Activated T-cell treated with anti-CD3 and anti-CD28 coated beads, Interleukin-2, amount 50 U/mL, for 72 hours (primary cell): ENCODE measurements at regions not wholly inside any gene's neighbourhood (a gene's known extent, or its start where the extent isn't known, plus 50 kb on each side); places are given as distances from the start of the nearest gene placed in this dataset.

Source experiments
- ATAC-seq, 2 donors: fragments of 150-1000 bp; cut with Tn5 transposase; replicated peaks in 1 of 2; 2 replicates each; pipeline ENCODE4 v1.10.0; 2021; ENCODE audit warnings: moderate library complexity in 2 of 2, mild to moderate bottlenecking in 1 of 2
- DNase-seq, 2 donors: peaks; one replicate each; pipeline ENCODE4 v3.0.0; 2021 to 2022; ENCODE audit warnings: mixed read lengths in 1 of 2
- H3K27ac Mint-ChIP-seq: one replicate; pipeline ENCODE4 v1.8.0; 2022; ENCODE audit warnings: mild to moderate bottlenecking, moderate library complexity, mixed read lengths
- H3K27me3 Mint-ChIP-seq: one replicate; pipeline ENCODE4 v1.8.0; 2022; ENCODE audit warnings: low read depth, mixed read lengths
- H3K36me3 Mint-ChIP-seq, 2 donors: one replicate each; pipeline ENCODE4 v1.8.0; 2022; ENCODE audit warnings: mixed read lengths in 2 of 2, mild to moderate bottlenecking in 1 of 2; ENCODE audit not compliant: insufficient read depth in 2 of 2
- H3K4me1 Mint-ChIP-seq: one replicate; pipeline ENCODE4 v1.8.0; 2022; ENCODE audit warnings: low read depth, mixed read lengths
- H3K4me3 Mint-ChIP-seq, 2 donors: one replicate each; pipeline ENCODE4 v1.8.0; 2022; ENCODE audit warnings: mild to moderate bottlenecking in 2 of 2, mixed read lengths in 2 of 2, moderate library complexity in 2 of 2
- H3K9me3 Mint-ChIP-seq, 2 donors: one replicate each; pipeline ENCODE4 v1.8.0; 2022; ENCODE audit warnings: mixed read lengths in 2 of 2

- Mint-ChIP-seq H3K9me3 (peaks cover 0 to 3% of the 10 kb centered on the region in 2 donors), H3K36me3 (no peaks in the 10 kb centered on the region), H3K27ac (no peak overlapping the region), H3K4me1 (peaks cover 4% of the 10 kb centered on the region), H3K27me3 (no peaks in the 10 kb centered on the region), H3K4me3 (no peak overlapping the region)
- ATAC-seq, result no peak
- no peak for DNase-seq
These were observed 133.5 kb upstream of the FOXF1 start for GRCh38 chr16:86376837-86377236.

DNA sequence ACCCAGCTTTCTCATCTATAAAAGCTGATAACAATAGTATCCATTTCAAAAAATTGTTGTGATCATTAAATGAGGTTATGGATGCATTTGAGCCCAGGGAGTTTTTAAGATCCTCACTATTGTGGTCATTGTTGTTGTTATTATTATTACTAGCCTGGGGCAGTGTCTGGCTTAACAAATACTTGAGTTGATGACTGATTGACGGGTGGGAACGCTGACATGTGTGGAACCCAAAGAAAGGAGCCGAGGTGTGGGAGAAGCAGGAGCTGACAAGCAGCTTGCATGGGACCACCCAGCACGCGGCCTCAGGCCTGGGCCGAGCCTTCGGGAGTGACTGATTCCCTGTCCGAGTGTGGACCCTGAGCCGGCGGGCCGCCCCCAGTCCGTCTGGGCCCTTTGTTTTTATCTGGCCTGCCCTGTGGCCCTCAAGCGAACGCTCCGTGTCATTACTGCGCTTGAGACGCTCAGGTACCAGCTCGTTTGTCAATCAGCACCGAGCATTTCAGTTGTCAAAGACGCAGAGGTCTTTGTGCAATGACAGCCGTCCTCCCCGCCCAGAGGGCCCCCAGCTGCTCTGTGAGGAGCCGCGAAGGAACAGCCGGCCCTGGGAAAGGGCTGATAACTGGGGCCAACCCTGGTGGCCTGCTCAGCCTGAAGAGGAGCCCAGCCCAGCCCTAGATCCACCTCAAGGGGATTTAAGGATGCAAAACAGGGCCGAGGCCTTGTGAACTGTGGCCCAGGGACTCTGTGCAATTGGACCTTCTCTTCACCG, 132.9 kb upstream of the FOXF1 start:
- Mint-ChIP-seq H3K4me1 (peaks cover 4% of the 10 kb centered on the region), H3K36me3 (no peaks in the 10 kb centered on the region), H3K4me3 (no peak overlapping the region), H3K27ac (no peak overlapping the region), H3K27me3 (no peaks in the 10 kb centered on the region), H3K9me3 (peaks cover 0 to 3% of the 10 kb centered on the region in 2 donors)
- DNase-seq (no peak), ATAC-seq (no peak)

GRCh38 chr16:86378128-86378527, 132.2 kb upstream of the FOXF1 start:
- ATAC-seq (no peak), DNase-seq (no peak)
- Mint-ChIP-seq H3K9me3 (peaks cover 0 to 3% of the 10 kb centered on the region in 2 donors), H3K4me1 (peaks cover 4% of the 10 kb centered on the region), H3K36me3 (no peaks in the 10 kb centered on the region), H3K4me3 (no peak overlapping the region), H3K27me3 (no peaks in the 10 kb centered on the region), H3K27ac (no peak overlapping the region)

GRCh38 chr16:86378831-86379504, 131.4 kb upstream of the FOXF1 start:
- DNase-seq (no peak), ATAC-seq (no peak)
- no peak overlapping the region for H3K4me3 Mint-ChIP-seq
- H3K9me3 Mint-ChIP-seq, result peaks cover 0 to 3% of the 10 kb centered on the region in 2 donors
- H3K27ac Mint-ChIP-seq, result no peak overlapping the region
- no peaks in the 10 kb centered on the region for H3K27me3 Mint-ChIP-seq
- peaks cover 4% of the 10 kb centered on the region for H3K4me1 Mint-ChIP-seq
- no peaks in the 10 kb centered on the region for H3K36me3 Mint-ChIP-seq

DNA sequence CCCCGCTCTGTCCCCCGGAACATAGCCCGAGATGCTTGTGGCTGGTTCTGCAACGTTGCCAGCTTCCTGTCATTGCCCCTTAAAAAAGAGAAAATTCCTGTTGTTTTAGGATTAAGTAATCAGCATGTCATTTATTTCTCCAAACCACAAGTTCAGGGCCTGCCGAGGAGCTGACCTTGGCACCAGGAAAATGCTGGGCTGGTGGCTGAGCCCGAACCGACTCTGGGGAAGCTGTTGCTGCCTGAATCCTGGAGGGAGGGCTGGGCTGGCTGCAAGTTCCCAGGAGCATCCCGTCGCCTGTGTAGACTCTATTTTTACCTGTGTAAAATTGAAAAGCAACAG, 130.9 kb upstream of the FOXF1 start:
- Mint-ChIP-seq H3K27ac (no peak overlapping the region), H3K4me3 (no peak overlapping the region), H3K27me3 (no peaks in the 10 kb centered on the region), H3K36me3 (no peaks in the 10 kb centered on the region), H3K4me1 (peaks cover 4% of the 10 kb centered on the region), H3K9me3 (peaks cover 0 to 1% of the 10 kb centered on the region in 2 donors)
- DNase-seq (no peak), ATAC-seq (no peak)

GRCh38 chr16:86380030-86380429, 130.3 kb upstream of the FOXF1 start:
- Mint-ChIP-seq H3K9me3 (no peaks in the 10 kb centered on the region), H3K27me3 (no peaks in the 10 kb centered on the region), H3K27ac (no peak overlapping the region), H3K36me3 (no peaks in the 10 kb centered on the region), H3K4me3 (no peak overlapping the region), H3K4me1 (peaks cover 4% of the 10 kb centered on the region)
- no peak for ATAC-seq
- no peak for DNase-seq

GRCh38 chr16:86381491-86381890, 128.8 kb upstream of the FOXF1 start:
- Mint-ChIP-seq H3K4me1 (no peaks in the 10 kb centered on the region), H3K27ac (no peak overlapping the region), H3K36me3 (no peaks in the 10 kb centered on the region), H3K27me3 (no peaks in the 10 kb centered on the region), H3K4me3 (no peak overlapping the region), H3K9me3 (no peaks in the 10 kb centered on the region)
- no peak for ATAC-seq
- no peak for DNase-seq

- no peaks in the 10 kb centered on the region for H3K27me3 Mint-ChIP-seq
- no peak for ATAC-seq
These were observed 128.1 kb upstream of the FOXF1 start for GRCh38 chr16:86382067-86382773.

DNA sequence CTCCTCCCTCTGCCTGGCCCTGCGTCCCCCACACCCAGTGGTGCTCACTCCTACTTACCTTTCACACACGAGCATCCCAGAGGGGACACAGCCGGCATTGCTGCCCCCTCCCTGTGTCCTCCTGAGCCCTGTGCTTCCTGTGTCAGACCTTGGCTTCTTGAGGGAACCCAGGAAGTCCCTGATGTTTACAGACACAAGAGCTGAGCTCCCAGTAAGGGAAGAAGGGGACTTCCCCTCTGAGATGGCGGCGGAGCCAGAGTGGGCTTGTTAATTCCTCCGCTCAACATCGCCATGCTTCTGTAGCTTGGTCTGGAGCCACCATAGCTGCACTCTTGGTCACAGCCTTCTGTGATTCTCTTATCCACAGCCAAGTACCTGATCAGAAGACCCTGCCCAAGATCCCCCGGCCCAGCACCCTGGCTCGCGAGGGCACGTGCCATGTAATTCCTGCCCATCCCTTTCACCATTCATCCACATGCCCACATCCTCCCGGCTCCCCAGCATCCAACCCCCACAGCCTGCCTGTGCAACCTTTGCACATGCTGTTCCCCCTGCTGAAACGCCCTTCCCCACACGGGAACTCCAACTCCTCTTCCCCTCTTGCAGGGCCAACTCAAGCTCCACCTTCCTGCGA, 127.4 kb upstream of the FOXF1 start:
- DNase-seq, result no peak
- H3K36me3 Mint-ChIP-seq, result no peaks in the 10 kb centered on the region
- H3K4me3 Mint-ChIP-seq, result no peak overlapping the region
- no peak overlapping the region for H3K27ac Mint-ChIP-seq
- H3K9me3 Mint-ChIP-seq, result no peaks in the 10 kb centered on the region
- H3K27me3 Mint-ChIP-seq, result peaks cover 4% of the 10 kb centered on the region
- no peaks in the 10 kb centered on the region for H3K4me1 Mint-ChIP-seq
- no peak for ATAC-seq

More at GRCh38 chr16:86382067-86382773, 128.1 kb upstream of the FOXF1 start:
- H3K4me3 Mint-ChIP-seq, result no peak overlapping the region
- H3K27ac Mint-ChIP-seq, result no peak overlapping the region
- no peaks in the 10 kb centered on the region for H3K4me1 Mint-ChIP-seq
- DNase-seq, result no peak
- H3K36me3 Mint-ChIP-seq, result no peaks in the 10 kb centered on the region
- H3K9me3 Mint-ChIP-seq, result no peaks in the 10 kb centered on the region

DNA sequence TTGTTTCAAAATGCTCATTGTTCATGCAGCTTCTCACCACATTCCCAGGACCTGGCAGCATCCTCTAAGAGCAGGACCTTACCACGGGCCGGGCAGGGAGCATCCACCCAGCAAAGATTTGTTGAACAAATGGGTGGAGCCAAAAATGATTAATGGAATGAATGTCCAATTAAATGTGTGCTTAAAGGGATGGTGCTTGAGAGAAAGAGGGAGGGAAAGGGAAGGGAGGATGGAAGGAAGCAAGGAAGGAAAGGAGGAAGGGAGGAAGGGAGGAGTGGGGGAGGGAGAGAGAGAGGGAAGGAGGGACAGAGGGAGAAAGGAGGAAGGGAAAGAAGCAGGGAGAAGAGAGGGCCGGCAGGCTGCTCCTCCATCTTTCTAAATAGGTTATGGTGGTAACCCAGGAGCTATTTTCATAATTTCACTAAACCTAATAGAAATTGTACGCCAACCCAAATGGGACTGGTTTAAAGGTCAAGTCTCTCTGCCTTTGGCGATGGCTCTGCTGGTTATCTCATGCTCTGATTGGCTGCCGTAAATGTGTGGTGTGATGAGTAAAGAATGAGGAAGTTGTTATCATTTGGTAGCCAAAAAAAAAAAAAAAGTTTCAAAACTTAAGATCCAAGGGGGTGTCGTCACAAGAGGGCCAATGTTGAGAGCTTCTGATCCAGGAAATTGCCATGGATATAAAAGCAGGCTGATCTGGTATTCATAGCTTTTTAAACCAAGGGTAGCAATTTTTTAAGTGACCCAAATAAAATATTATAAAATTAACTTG, 126.7 kb upstream of the FOXF1 start:
- peaks cover 7% of the 10 kb centered on the region for H3K27me3 Mint-ChIP-seq
- no peak for DNase-seq
- no peaks in the 10 kb centered on the region for H3K4me1 Mint-ChIP-seq
- no peak for ATAC-seq
- H3K9me3 Mint-ChIP-seq, result no peaks in the 10 kb centered on the region
- no peak overlapping the region for H3K27ac Mint-ChIP-seq
- H3K36me3 Mint-ChIP-seq, result no peaks in the 10 kb centered on the region
- no peak overlapping the region for H3K4me3 Mint-ChIP-seq

- ATAC-seq, result no peak
- Mint-ChIP-seq H3K27ac (no peak overlapping the region), H3K4me1 (no peaks in the 10 kb centered on the region), H3K27me3 (peaks cover 7% of the 10 kb centered on the region), H3K4me3 (no peak overlapping the region), H3K9me3 (no peaks in the 10 kb centered on the region), H3K36me3 (no peaks in the 10 kb centered on the region)
- DNase-seq, result no peak
These were observed 126.1 kb upstream of the FOXF1 start for GRCh38 chr16:86384263-86384649.

- H3K9me3 Mint-ChIP-seq, result no peaks in the 10 kb centered on the region
These were observed 125.3 kb upstream of the FOXF1 start for GRCh38 chr16:86384980-86385379.

More at GRCh38 chr16:86384980-86385379, 125.3 kb upstream of the FOXF1 start:
- H3K4me1 Mint-ChIP-seq, result no peaks in the 10 kb centered on the region
- H3K36me3 Mint-ChIP-seq, result no peaks in the 10 kb centered on the region
- no peak overlapping the region for H3K27ac Mint-ChIP-seq
- H3K27me3 Mint-ChIP-seq, result peaks cover 7% of the 10 kb centered on the region
- no peak overlapping the region for H3K4me3 Mint-ChIP-seq
- ATAC-seq (no peak), DNase-seq (no peak)
